Stimulated activated CD8-positive, alpha-beta memory T cell treated with anti-CD3 and anti-CD28 coated beads, Interleukin-7, amount 100 ng/mL, for 48 hours (primary cell): ENCODE measurements at regions not wholly inside any gene's neighbourhood (a gene's known extent, or its start where the extent isn't known, plus 50 kb on each side); places are given as distances from the start of the nearest gene placed in this dataset.
"Not testable (repeated sequence)": the region's sequence is repeated elsewhere in the genome, so short reads cannot be mapped to it uniquely, and the experiment has no call there.

Experiments
- DNase-seq, 2 donors: peaks; one replicate each; pipeline ENCODE4 v3.0.0-alpha.2; 2020; ENCODE audit warnings: low read depth in 1 of 2; ENCODE audit errors: extremely low read depth in 1 of 2

GRCh38 chrX:130467936-130468335, 66.1 kb downstream of the RBMX2 start:
- no peak for DNase-seq

- DNase-seq = no peak
These were observed 66.7 kb downstream of the RBMX2 start for GRCh38 chrX:130468395-130468923.

- DNase-seq = no peak
These were observed 81.1 kb downstream of the RBMX2 start for GRCh38 chrX:130482871-130483270.

- no peak for DNase-seq
These were observed 84.1 kb downstream of the RBMX2 start for GRCh38 chrX:130485870-130486269.

- DNase-seq = not testable (repeated sequence)
These were observed 93.7 kb downstream of the RBMX2 start for GRCh38 chrX:130495502-130495901.

- no peak for DNase-seq
These were observed 95.7 kb downstream of the RBMX2 start for GRCh38 chrX:130497531-130497930.

- DNase-seq = no peak
These were observed 97.0 kb downstream of the RBMX2 start for GRCh38 chrX:130498653-130499274.

DNA sequence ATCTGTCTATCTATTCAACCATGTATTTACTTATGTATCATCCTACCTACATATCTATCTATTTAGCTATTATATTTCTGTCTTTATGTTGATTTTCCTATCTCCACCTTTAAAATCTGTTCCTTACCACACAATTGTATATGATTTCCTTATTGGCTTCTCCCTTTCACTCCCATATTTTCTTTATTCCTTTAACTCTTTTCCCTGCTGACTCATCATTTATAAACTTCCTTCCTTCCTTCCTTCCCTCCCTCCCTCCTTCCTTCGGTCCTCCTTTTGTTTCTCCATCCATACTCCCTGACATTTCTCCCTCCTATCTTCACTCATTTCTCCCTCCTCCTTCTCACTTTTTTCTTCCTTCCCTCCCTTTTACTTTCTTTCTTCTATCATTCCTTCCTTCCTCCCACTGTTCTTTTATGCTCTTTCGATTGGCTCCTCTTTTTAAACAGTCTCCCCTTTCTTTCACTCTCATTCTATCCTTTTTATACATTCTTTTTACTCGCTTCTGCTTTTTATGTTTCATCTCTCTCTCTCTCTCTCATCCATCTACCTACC, 100.3 kb downstream of the RBMX2 start:
- no peak for DNase-seq

DNA sequence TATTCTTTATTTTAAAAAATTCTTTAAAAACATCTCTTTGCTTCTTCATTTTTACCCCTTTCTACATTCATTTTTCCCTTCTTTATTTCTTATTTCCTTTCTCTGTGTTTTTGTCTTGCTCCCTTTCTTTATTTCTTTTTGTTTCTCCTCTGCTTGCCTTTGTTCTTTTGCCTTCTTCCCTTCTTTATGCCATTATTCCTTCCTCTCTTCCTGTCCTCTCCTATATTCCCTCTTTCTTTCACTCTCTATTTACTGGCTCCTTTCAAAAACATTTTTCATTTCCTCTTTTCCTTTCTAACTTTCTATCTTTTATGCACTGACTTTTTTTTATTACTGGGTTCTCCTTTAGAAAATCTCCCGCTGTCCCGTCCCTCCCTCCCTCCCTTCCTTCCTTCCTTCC, 102.2 kb downstream of the RBMX2 start:
- DNase-seq = no peak

DNA sequence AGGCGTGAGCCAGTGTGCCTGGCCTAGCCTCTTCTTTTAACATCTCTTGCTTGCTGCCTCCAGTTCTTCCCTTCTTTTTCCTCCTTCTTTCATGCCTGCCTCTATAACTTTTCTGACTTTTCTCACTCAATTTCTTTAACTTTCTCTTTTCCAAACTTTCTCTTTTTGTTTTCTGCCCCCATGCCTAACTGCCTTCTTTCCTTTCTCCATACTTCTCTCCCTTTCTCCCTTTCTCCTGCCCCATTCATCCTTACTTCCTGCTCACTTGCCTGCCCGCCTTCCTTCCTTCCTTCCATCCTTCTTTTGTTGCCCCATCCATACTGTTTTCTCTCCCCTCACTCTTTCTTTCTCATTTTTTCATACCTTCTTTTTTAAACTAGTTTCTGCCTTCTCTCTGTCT, 105.2 kb downstream of the RBMX2 start:
- no peak for DNase-seq

- DNase-seq = not testable (repeated sequence)
These were observed 110.7 kb downstream of the RBMX2 start for GRCh38 chrX:130512534-130512933.

DNA sequence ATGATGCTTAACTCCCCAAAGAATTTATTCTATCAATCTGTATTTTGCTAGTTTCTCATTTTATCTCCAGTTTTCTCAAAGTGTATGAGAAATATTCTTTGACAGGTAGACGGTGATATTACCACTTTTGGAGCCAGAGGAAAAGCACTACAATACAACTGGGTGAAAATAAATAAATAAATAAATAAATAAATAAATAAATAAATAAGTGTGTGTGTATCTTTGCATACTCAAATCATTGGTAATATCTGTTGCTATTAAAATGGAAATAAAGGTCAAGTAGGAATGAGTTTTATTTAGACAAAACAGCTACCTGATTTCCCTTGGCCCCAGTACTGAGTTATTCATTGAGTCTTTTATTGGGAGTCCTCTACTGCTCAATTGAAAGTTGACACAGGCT, 114.3 kb downstream of the RBMX2 start:
- no peak for DNase-seq

DNA sequence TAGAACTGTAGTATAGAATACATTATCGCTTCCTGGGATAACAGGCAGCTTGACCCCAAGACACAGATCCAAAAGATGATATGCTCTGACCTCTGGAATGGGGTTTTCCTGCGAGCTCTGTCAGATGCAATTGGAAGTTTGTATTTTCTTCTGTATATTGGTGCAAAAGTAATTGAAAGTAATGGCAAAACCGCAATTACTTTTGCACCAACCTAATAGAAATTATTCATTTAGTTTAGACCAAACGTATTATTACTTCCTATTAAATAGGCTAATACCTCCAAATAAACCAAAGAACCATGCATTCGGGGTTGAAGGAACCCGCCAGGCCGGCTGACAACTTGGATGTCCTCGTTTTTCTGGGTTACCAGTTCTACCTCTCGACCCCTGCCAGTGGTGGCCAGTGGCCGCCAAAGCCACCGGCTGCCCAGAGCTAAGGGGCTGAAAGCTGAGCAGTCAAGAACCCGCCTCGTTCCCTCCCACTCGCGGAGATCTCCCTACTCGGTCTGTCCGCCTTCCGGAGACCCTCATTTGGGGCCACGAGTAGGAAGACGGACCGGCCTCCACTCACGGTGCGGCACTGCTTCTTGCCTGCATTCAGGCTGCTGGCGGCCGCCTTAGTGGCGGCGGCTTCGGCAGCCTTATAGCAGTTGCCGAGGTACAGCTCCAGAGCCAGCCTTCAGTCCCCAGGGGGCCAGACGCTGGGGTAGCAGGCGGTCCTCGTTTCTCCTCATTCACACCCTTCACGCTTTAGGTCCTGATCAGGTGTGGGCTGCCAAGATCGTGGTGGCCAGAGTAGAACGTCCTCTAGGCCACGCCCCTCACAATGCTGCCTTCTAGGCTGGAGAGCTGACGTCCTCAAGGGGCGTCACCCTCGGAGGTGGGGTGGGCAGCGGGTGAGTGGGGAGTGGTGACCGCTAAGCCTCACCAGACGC, 121.9 kb downstream of the RBMX2 start:
- DNase-seq = no peak

- no peak for DNase-seq
These were observed 122.8 kb downstream of the RBMX2 start for GRCh38 chrX:130524476-130525194.

DNA sequence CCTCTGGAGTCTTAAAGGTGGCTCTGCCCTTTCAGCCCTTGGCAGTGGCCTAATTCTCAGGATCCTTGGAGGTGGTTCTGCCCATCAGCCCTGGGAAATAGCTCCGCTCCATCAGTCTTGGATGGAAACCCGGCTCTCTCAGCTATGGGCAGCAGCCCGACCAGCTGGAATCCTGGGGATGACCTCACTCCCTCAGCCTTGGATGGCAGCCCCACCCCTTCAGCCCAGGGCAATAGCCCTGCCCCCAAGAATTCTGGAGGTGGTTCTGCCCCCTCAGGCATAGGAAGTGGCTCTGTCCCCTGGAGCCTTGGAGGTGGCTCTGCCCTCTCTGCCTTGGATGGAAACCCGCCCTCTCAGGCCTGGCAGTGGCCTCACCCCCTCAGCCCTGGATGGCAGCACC, 127.7 kb downstream of the RBMX2 start:
- no peak for DNase-seq

- DNase-seq = no peak
These were observed 129.3 kb downstream of the RBMX2 start for GRCh38 chrX:130531066-130531465.

DNA sequence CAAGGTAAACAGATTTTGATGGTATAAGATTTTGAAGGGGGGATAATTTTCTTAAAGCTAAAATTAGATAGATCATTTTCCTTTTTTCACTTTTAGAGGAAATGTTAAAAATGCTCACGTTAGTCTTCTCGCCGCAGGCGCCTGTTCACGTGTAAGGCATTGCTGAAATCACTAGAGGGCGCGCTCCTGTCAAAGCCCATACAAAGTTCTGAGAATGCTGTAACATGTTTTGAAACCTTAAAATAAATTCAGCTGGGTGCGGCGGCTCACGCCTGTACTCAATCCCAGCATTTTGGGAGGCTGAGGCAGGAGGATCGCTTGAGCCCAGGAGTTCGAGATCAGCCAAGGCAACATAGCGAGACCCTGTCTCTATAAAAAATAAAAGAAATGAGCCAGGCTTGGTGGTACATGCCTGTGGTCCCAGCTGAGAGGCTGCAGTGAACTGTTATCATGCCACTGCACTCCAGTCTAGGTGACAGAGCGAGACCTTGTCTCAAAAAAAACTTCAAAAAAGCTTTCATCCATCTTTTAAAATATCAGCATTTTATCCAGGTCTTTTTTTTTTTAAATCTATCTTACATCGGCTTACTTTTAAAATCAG, 138.0 kb downstream of the RBMX2 start:
- peak in 1 of 2 donors; percentile 11 for DNase-seq

DNA sequence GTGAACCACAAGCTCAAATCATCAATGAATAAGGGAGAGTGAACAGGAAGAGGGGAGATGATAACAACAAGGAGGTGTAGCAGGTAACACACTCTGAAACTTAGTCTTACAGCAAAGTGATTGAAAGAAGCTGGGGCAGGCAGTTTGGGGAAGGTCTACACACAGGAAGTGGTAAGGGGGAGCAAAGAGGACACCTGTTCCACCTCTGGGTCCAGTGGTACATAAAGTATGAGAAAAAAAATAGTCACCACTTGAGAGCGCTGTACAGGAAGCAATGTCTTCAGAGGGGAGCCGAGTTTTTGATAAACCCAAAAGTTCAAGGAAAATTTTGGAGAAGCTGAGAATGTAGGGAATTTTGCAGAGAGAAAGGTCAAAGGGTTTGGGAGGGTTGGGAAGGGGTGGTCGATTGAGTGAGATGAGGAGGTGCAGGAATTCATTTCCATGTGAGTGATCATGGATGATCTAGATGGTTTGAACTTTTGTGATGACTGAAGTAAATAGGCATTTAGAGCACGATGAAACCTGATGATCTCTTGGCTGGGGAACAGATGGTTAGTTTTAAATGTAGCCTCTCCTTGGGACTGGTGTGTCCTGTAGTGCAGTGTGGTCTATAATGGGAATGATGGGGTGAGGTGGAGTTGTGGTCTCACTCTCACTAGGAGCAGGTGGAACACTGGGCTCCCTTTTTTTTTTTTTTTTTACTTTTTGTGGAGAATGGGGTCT, 142.0 kb downstream of the RBMX2 start:
- no peak for DNase-seq

- no peak for DNase-seq
These were observed 144.0 kb downstream of the RBMX2 start for GRCh38 chrX:130545796-130546195.

- not testable (repeated sequence) for DNase-seq
These were observed 147.6 kb downstream of the RBMX2 start for GRCh38 chrX:130549382-130549781.
